ENCODE measurements at regions not wholly inside any gene's neighbourhood (a gene's known extent, or its start where the extent isn't known, plus 50 kb on each side); places are given as distances from the start of the nearest gene placed in this dataset.

- no peak for DNase-seq (ENCODE audit: low spot score)
- no peaks in the 10 kb centered on the region for H3K36me3 ChIP-seq (ENCODE audit: insufficient read depth, low read length)
- TF ChIP-seq EZH2phosphoT487 (IDR thresholded peaks at IDR 0.05; ENCODE audit: borderline replicate concordance, low read depth, low read length) (no peak), CTCF (conservative IDR thresholded peaks at IDR 0.05; ENCODE audit: low read length) (no peak)
- H3K4me1 ChIP-seq (ENCODE audit: insufficient read depth, low read length, poor library complexity, severe bottlenecking): no peaks in the 10 kb centered on the region
- ChIA-PET CTCF (ENCODE audit: unreplicated experiment) (no interaction called here), POLR2A (no interaction called here)
- intact Hi-C loops (cut with micrococcal nuclease; ENCODE audit: unreplicated experiment): no loop called here
- no peak overlapping the region for H3K27ac ChIP-seq (ENCODE audit: low read depth, low read length, poor library complexity, severe bottlenecking)
- no peaks in the 10 kb centered on the region for H3K9me2 ChIP-seq (ENCODE audit: insufficient read depth, low read length)
- no peak overlapping the region for H3K4me2 ChIP-seq (ENCODE audit: low read length)
- no peak overlapping the region for H2AFZ ChIP-seq (ENCODE audit: low read length)
- H3K4me3 ChIP-seq (ENCODE audit: low read depth, low read length, poor library complexity, severe bottlenecking): no peak overlapping the region
- BruUV-seq (replicated peaks): no TSS peak
- H3K9me3 ChIP-seq (ENCODE audit: low read length): no peaks in the 10 kb centered on the region
- no peaks in the 10 kb centered on the region for H3K79me2 ChIP-seq (ENCODE audit: insufficient read depth, low read depth, low read length)
- no peaks in the 10 kb centered on the region for H4K20me1 ChIP-seq (ENCODE audit: insufficient read depth, low read length)
Measured at GRCh38 chr4:30842689-30843088, 122.5 kb downstream of the PCDH7 start.

GRCh38 chr4:30844861-30845582 lies 124.9 kb downstream of the PCDH7 start:
- H3K4me1 ChIP-seq (ENCODE audit: insufficient read depth, low read length, poor library complexity, severe bottlenecking): no peaks in the 10 kb centered on the region
- TF ChIP-seq EZH2phosphoT487 (IDR thresholded peaks at IDR 0.05; ENCODE audit: borderline replicate concordance, low read depth, low read length) (no peak), CTCF (conservative IDR thresholded peaks at IDR 0.05; ENCODE audit: low read length) (no peak)
- H3K27ac ChIP-seq (ENCODE audit: low read depth, low read length, poor library complexity, severe bottlenecking): no peak overlapping the region
- H3K4me2 ChIP-seq (ENCODE audit: low read length): no peak overlapping the region
- H3K9me3 ChIP-seq (ENCODE audit: low read length): no peaks in the 10 kb centered on the region
- H2AFZ ChIP-seq (ENCODE audit: low read length): no peak overlapping the region
- POLR2A ChIA-PET: interaction anchor here (1.0 kb wide), 1 partner anchor 31 kb away, joined by 4 read pairs; no protein-coding TSS in a partner anchor
- H3K9me2 ChIP-seq (ENCODE audit: insufficient read depth, low read length): no peaks in the 10 kb centered on the region
- no peaks in the 10 kb centered on the region for H3K79me2 ChIP-seq (ENCODE audit: insufficient read depth, low read depth, low read length)
- no peak for DNase-seq (ENCODE audit: low spot score)
- no peak overlapping the region for H3K4me3 ChIP-seq (ENCODE audit: low read depth, low read length, poor library complexity, severe bottlenecking)
- CTCF ChIA-PET (ENCODE audit: unreplicated experiment): no interaction called here
- BruUV-seq (replicated peaks): no TSS peak
- H3K36me3 ChIP-seq (ENCODE audit: insufficient read depth, low read length): no peaks in the 10 kb centered on the region
- intact Hi-C loops (cut with micrococcal nuclease; ENCODE audit: unreplicated experiment): no loop called here
- no peaks in the 10 kb centered on the region for H4K20me1 ChIP-seq (ENCODE audit: insufficient read depth, low read length)

GRCh38 chr4:30847167-30847566 lies 127.0 kb downstream of the PCDH7 start:
- H3K79me2 ChIP-seq (ENCODE audit: insufficient read depth, low read depth, low read length): no peaks in the 10 kb centered on the region
- no peaks in the 10 kb centered on the region for H3K9me2 ChIP-seq (ENCODE audit: insufficient read depth, low read length)
- H4K20me1 ChIP-seq (ENCODE audit: insufficient read depth, low read length): no peaks in the 10 kb centered on the region
- no peaks in the 10 kb centered on the region for H3K9me3 ChIP-seq (ENCODE audit: low read length)
- no peak for TF ChIP-seq CTCF (conservative IDR thresholded peaks at IDR 0.05; ENCODE audit: low read length)
- TF ChIP-seq EZH2phosphoT487 (IDR thresholded peaks at IDR 0.05; ENCODE audit: borderline replicate concordance, low read depth, low read length): no peak
- no TSS peak for BruUV-seq (replicated peaks)
- intact Hi-C loops (cut with micrococcal nuclease; ENCODE audit: unreplicated experiment): no loop called here
- POLR2A ChIA-PET: interaction anchor here (0.7 kb wide), 1 partner anchor 18 kb away, joined by 3 read pairs; no protein-coding TSS in a partner anchor
- CTCF ChIA-PET (ENCODE audit: unreplicated experiment): no interaction called here
- DNase-seq (ENCODE audit: low spot score): no peak
- H3K4me1 ChIP-seq (ENCODE audit: insufficient read depth, low read length, poor library complexity, severe bottlenecking): no peaks in the 10 kb centered on the region
- no peak overlapping the region for H2AFZ ChIP-seq (ENCODE audit: low read length)
- no peak overlapping the region for H3K4me3 ChIP-seq (ENCODE audit: low read depth, low read length, poor library complexity, severe bottlenecking)
- no peak overlapping the region for H3K27ac ChIP-seq (ENCODE audit: low read depth, low read length, poor library complexity, severe bottlenecking)
- no peak overlapping the region for H3K4me2 ChIP-seq (ENCODE audit: low read length)
- no peaks in the 10 kb centered on the region for H3K36me3 ChIP-seq (ENCODE audit: insufficient read depth, low read length)
